Esophagus squamous epithelium (tissue), 4 donors: ENCODE measurements at regions not wholly inside any gene's neighbourhood (a gene's known extent, or its start where the extent isn't known, plus 50 kb on each side); places are given as distances from the start of the nearest gene placed in this dataset.

Source experiments
- POLR2A ChIP-seq, 4 donors: fragments of 450-650 bp; IDR thresholded peaks; one replicate each; pipeline ENCODE4 v1.6.1; 2017; ENCODE audit warnings: antibody characterized with exemption in 4 of 4, mild to moderate bottlenecking in 4 of 4, moderate library complexity in 3 of 4
- TF ChIP-seq, protein P1 (sequence below), 6 experiments: fragments of 450-650 bp in 4 of 6; fragments of 200-600 bp in 2 of 6; sonication (generic) in 2 of 6; IDR thresholded peaks; one replicate each; pipeline ENCODE4 v1.5.1; 2016 to 2019; ENCODE audit warnings: antibody characterized with exemption in 6 of 6, mild to moderate bottlenecking in 4 of 6, moderate library complexity in 4 of 6

DNA sequence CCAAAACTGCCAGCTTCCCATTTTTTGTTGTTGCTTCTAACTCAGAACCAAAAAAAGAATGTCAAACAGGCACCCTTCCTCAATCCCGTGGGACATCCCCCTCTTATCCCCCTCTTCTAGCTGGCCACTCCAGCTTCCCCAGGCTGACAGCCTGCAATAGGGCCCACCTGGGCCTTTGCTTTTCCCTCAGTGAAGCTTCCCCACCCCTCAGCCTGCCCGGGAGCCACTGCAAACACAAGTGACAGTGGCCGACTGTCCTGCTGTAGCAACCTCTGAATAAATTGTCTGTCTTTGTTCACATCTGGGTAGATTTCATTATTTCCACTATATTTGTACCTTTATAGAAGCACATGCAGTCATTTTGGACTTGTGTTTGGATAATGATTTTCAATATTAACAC lies 245.3 kb downstream of the GADD45G start:
- TF ChIP-seq, protein P1, sequence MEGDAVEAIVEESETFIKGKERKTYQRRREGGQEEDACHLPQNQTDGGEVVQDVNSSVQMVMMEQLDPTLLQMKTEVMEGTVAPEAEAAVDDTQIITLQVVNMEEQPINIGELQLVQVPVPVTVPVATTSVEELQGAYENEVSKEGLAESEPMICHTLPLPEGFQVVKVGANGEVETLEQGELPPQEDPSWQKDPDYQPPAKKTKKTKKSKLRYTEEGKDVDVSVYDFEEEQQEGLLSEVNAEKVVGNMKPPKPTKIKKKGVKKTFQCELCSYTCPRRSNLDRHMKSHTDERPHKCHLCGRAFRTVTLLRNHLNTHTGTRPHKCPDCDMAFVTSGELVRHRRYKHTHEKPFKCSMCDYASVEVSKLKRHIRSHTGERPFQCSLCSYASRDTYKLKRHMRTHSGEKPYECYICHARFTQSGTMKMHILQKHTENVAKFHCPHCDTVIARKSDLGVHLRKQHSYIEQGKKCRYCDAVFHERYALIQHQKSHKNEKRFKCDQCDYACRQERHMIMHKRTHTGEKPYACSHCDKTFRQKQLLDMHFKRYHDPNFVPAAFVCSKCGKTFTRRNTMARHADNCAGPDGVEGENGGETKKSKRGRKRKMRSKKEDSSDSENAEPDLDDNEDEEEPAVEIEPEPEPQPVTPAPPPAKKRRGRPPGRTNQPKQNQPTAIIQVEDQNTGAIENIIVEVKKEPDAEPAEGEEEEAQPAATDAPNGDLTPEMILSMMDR (IDR thresholded peaks at IDR 0.05): no peak
- no peak for TF ChIP-seq POLR2A (IDR thresholded peaks at IDR 0.05)
